OCI-LY7 (cell line): ENCODE measurements at regions not wholly inside any gene's neighbourhood (a gene's known extent, or its start where the extent isn't known, plus 50 kb on each side); places are given as distances from the start of the nearest gene placed in this dataset.

ENCODE experiments used
- EZH2phosphoT487 ChIP-seq: fragments of 200-600 bp; sonication (generic); IDR thresholded peaks from 2 replicates; pipeline ENCODE4 v1.6.1; 2018; ENCODE audit warnings: low read depth, borderline replicate concordance, mild to moderate bottlenecking, mixed run types, antibody characterized with exemption, low read length, moderate library complexity, mixed read lengths
- TF ChIP-seq, protein P1 (sequence below): fragments of 200-600 bp; sonication (generic); conservative IDR thresholded peaks from 2 replicates; pipeline ENCODE4 v1.5.1; 2014; ENCODE audit warnings: mild to moderate bottlenecking, antibody characterized with exemption, low read length, moderate library complexity, mixed read lengths

- TF ChIP-seq, protein P1, sequence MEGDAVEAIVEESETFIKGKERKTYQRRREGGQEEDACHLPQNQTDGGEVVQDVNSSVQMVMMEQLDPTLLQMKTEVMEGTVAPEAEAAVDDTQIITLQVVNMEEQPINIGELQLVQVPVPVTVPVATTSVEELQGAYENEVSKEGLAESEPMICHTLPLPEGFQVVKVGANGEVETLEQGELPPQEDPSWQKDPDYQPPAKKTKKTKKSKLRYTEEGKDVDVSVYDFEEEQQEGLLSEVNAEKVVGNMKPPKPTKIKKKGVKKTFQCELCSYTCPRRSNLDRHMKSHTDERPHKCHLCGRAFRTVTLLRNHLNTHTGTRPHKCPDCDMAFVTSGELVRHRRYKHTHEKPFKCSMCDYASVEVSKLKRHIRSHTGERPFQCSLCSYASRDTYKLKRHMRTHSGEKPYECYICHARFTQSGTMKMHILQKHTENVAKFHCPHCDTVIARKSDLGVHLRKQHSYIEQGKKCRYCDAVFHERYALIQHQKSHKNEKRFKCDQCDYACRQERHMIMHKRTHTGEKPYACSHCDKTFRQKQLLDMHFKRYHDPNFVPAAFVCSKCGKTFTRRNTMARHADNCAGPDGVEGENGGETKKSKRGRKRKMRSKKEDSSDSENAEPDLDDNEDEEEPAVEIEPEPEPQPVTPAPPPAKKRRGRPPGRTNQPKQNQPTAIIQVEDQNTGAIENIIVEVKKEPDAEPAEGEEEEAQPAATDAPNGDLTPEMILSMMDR = no peak
- no peak for TF ChIP-seq EZH2phosphoT487
Observed at GRCh38 chr13:63088226-63088625, 1672.6 kb upstream of the PCDH20 start.
